IMR-90 (cell line): ENCODE measurements at regions not wholly inside any gene's neighbourhood (a gene's known extent, or its start where the extent isn't known, plus 50 kb on each side); places are given as distances from the start of the nearest gene placed in this dataset.

ENCODE experiments used
- ATAC-seq: fragments of 200-7000 bp; cut with Tn5 transposase; 2 replicates; pipeline ENCODE4 v1.9.1; 2020; ENCODE audit warnings: low read depth, mild to moderate bottlenecking, moderate library complexity
- BruUV-seq: library from RNA; stranded (reverse); fragments of 400-500 nt; replicated peaks from 2 replicates; lab custom pipeline; 2021; lab: Mats Ljungman, UMichigan
- CTCF ChIA-PET: fragments of 300-600 bp; formaldehyde crosslinking; extraction: SDS; loops from one replicate; lab custom pipeline; 2021; ENCODE audit warnings: antibody characterized with exemption; lab: Yijun Ruan, JAX
- POLR2A ChIA-PET: fragments of 300-600 bp; sonication (Branson Sonifier 250); formaldehyde crosslinking; loops from one replicate; lab custom pipeline; 2022; ENCODE audit warnings: antibody characterized with exemption; ENCODE audit not compliant: unreplicated experiment; lab: Charles Lee
- DNase-seq: peaks from one replicate; pipeline ENCODE4 v3.0.0; 2013
- H2AFZ ChIP-seq: replicated peaks from 2 replicates; pipeline ENCODE3; 2013; ENCODE audit warnings: low read length, mild to moderate bottlenecking; ENCODE audit not compliant: poor library complexity
- H2AK5ac ChIP-seq: 2 replicates; pipeline ENCODE4 v1.6.1; 2013; ENCODE audit warnings: low read depth, low read length, inconsistent platforms
- H2AK9ac ChIP-seq: replicated peaks from 2 replicates; pipeline ENCODE3; 2013; ENCODE audit warnings: mild to moderate bottlenecking, low read depth, low read length, moderate library complexity; ENCODE audit not compliant: poor library complexity
- H2BK120ac ChIP-seq: 2 replicates; pipeline ENCODE4 v1.6.1; 2013; ENCODE audit warnings: low read depth, low read length, inconsistent platforms
- H2BK15ac ChIP-seq: 3 replicates; pipeline ENCODE4 v1.6.1; 2013; ENCODE audit warnings: low read depth, low read length, inconsistent platforms
- H2BK20ac ChIP-seq: 2 replicates; pipeline ENCODE4 v1.6.1; 2013; ENCODE audit warnings: low read depth, mild to moderate bottlenecking, inconsistent platforms, low read length, moderate library complexity
- H2BK5ac ChIP-seq: 2 replicates; pipeline ENCODE4 v1.6.1; 2013; ENCODE audit warnings: mild to moderate bottlenecking, low read depth, low read length, inconsistent platforms; ENCODE audit not compliant: poor library complexity, severe bottlenecking
- H3K14ac ChIP-seq: replicated peaks from 2 replicates; pipeline ENCODE4 v1.6.1; 2013; ENCODE audit warnings: low read depth, low read length, inconsistent platforms
- H3K18ac ChIP-seq: 2 replicates; pipeline ENCODE4 v1.6.1; 2013; ENCODE audit warnings: low read depth, low read length, control low read depth
- H3K23ac ChIP-seq: 2 replicates; pipeline ENCODE4 v1.6.1; 2013; ENCODE audit warnings: low read depth, low read length, inconsistent platforms
- H3K27ac ChIP-seq: 2 replicates; pipeline ENCODE4 v1.5.1; 2013; ENCODE audit warnings: mild to moderate bottlenecking, control low read depth, low read length; ENCODE audit not compliant: insufficient read depth
- H3K27me3 ChIP-seq: 2 replicates; pipeline ENCODE4 v1.6.1; 2013; ENCODE audit warnings: low read length; ENCODE audit not compliant: control insufficient read depth, insufficient read depth
- H3K36me3 ChIP-seq: 2 replicates; pipeline ENCODE4 v1.6.1; 2013; ENCODE audit warnings: low read length, mixed read lengths; ENCODE audit not compliant: control insufficient read depth, insufficient read depth
- H3K4ac ChIP-seq: 2 replicates; pipeline ENCODE4 v1.6.1; 2013; ENCODE audit warnings: low read depth, low read length, inconsistent platforms
- H3K4me1 ChIP-seq: 2 replicates; pipeline ENCODE4 v1.6.1; 2013; ENCODE audit warnings: low read length, mixed read lengths; ENCODE audit not compliant: control insufficient read depth, insufficient read depth
- H3K4me2 ChIP-seq: 2 replicates; pipeline ENCODE4 v1.6.1; 2013; ENCODE audit warnings: low read depth, mild to moderate bottlenecking, control low read depth, low read length, moderate library complexity
- H3K4me3 ChIP-seq: 2 replicates; pipeline ENCODE4 v1.5.1; 2013; ENCODE audit warnings: low read depth, mild to moderate bottlenecking, control low read depth, low read length, moderate library complexity; ENCODE audit not compliant: insufficient read depth
- H3K56ac ChIP-seq: 2 replicates; pipeline ENCODE4 v1.6.1; 2013; ENCODE audit warnings: low read length, inconsistent platforms; ENCODE audit not compliant: insufficient read depth; ENCODE audit errors: extremely low read depth
- H3K79me1 ChIP-seq, 2 experiments: 2 replicates each; pipeline ENCODE4 v1.6.1; 2013; ENCODE audit warnings: low read length in 2 of 2, inconsistent platforms in 1 of 2, low read depth in 1 of 2
- H3K9ac ChIP-seq: 2 replicates; pipeline ENCODE4 v1.6.1; 2013; ENCODE audit warnings: low read depth, low read length, control low read depth
- H3K9me1 ChIP-seq: 2 replicates; pipeline ENCODE4 v1.6.1; 2013; ENCODE audit warnings: low read length, inconsistent platforms; ENCODE audit not compliant: insufficient read depth
- H3K9me3 ChIP-seq: 2 replicates; pipeline ENCODE4 v1.6.1; 2013; ENCODE audit warnings: low read length; ENCODE audit not compliant: control insufficient read depth, insufficient read depth
- H4K20me1 ChIP-seq: 2 replicates; pipeline ENCODE4 v1.6.1; 2013; ENCODE audit warnings: low read length, inconsistent platforms; ENCODE audit not compliant: insufficient read depth
- H4K5ac ChIP-seq: 2 replicates; pipeline ENCODE4 v1.6.1; 2013; ENCODE audit warnings: mild to moderate bottlenecking, low read depth, low read length, control low read depth
- H4K8ac ChIP-seq, 2 experiments: 2 replicates each; pipeline ENCODE4 v1.6.1; 2013; ENCODE audit warnings: low read depth in 2 of 2, low read length in 2 of 2, control low read depth in 1 of 2, inconsistent platforms in 1 of 2
- H4K91ac ChIP-seq: 2 replicates; pipeline ENCODE4 v1.6.1; 2013; ENCODE audit warnings: low read depth, low read length, inconsistent platforms; ENCODE audit not compliant: insufficient read depth
- CEBPB ChIP-seq: IDR thresholded peaks from 2 replicates; pipeline ENCODE4 v1.6.1; 2012; ENCODE audit warnings: low read depth, low read length, improper control_type of control experiment
- CHD1 ChIP-seq: IDR thresholded peaks from 2 replicates; pipeline ENCODE4 v1.6.1; 2012; ENCODE audit warnings: low read depth, low read length, improper control_type of control experiment
- ELK1 ChIP-seq: fragments of 150-350 bp; IDR thresholded peaks from 2 replicates; pipeline ENCODE4 v1.6.1; 2016; ENCODE audit warnings: low read depth, mild to moderate bottlenecking, low read length, moderate library complexity, borderline replicate concordance
- MAFK ChIP-seq: IDR thresholded peaks from 2 replicates; pipeline ENCODE4 v1.6.1; 2012; ENCODE audit warnings: low read depth, low read length, improper control_type of control experiment
- MAZ ChIP-seq: IDR thresholded peaks from 2 replicates; pipeline ENCODE4 v1.6.1; 2012; ENCODE audit warnings: low read depth, mild to moderate bottlenecking, low read length, improper control_type of control experiment, moderate library complexity, borderline replicate concordance
- MXI1 ChIP-seq: IDR thresholded peaks from 2 replicates; pipeline ENCODE4 v1.6.1; 2012; ENCODE audit warnings: low read depth, mild to moderate bottlenecking, low read length, moderate library complexity, borderline replicate concordance
- NFE2L2 ChIP-seq: fragments of 150-350 bp; IDR thresholded peaks from 2 replicates; pipeline ENCODE4 v1.6.1; 2016; ENCODE audit warnings: low read depth, mild to moderate bottlenecking, low read length
- RAD21 ChIP-seq: IDR thresholded peaks from 2 replicates; pipeline ENCODE4 v1.6.1; 2012; ENCODE audit warnings: low read length, improper control_type of control experiment
- SMC3 ChIP-seq: fragments of 150-350 bp; IDR thresholded peaks from 2 replicates; pipeline ENCODE4 v1.6.1; 2016; ENCODE audit warnings: low read depth, mild to moderate bottlenecking, antibody characterized with exemption, low read length, moderate library complexity
- WGBS, 2 experiments: methylation state at CpG; one replicate each; pipeline versions ENCODE4 v1.1.5 to v1.1.7; 2013; ENCODE audit warnings: missing lambda C conversion rate in 2 of 2; ENCODE audit not compliant: insufficient read length in 1 of 2; ENCODE audit errors: extremely low coverage in 2 of 2; 5-methylcytosine and 5-hydroxymethylcytosine counted together
- dilution Hi-C: fragments of 300-500 bp; cut with HindIII; formaldehyde crosslinking; loops from one replicate; pipeline ENCODE4 v1.14.3; 2018; ENCODE audit warnings: low sequenced_read_pairs; ENCODE audit not compliant: unreplicated experiment
- in situ Hi-C: fragments of 300-500 bp; cut with MboI; formaldehyde crosslinking; loops from 3 replicates; pipeline ENCODE4 v1.14.3; 2019; ENCODE audit warnings: low sequenced_read_pairs, inconsistent platforms, mixed read lengths
- intact Hi-C: fragments of 100-400 bp; cut with micrococcal nuclease; formaldehyde crosslinking; loops from 2 replicates; pipeline ENCODE4 v1.10.0; 2022
- TF ChIP-seq, protein P1 (sequence below): conservative IDR thresholded peaks from 2 replicates; pipeline ENCODE4 v1.5.1; 2012; ENCODE audit warnings: mild to moderate bottlenecking, low read depth, low read length, improper control_type of control experiment
- TF ChIP-seq, protein P2 (sequence below): fragments of 150-350 bp; IDR thresholded peaks from 2 replicates; pipeline ENCODE4 v1.6.1; 2017; ENCODE audit warnings: mild to moderate bottlenecking, antibody characterized with exemption, low read length, low read depth

GRCh38 chr2:147589127-147589526 lies 255.7 kb upstream of the ACVR2A start:
- ChIA-PET CTCF (no interaction called here), POLR2A (no interaction called here)
- H3K23ac ChIP-seq: no peak overlapping the region
- H3K9me3 ChIP-seq: peaks cover 6% of the 10 kb centered on the region; the same call in 1 of the 2 replicates
- no peak overlapping the region for H3K18ac ChIP-seq
- H3K56ac ChIP-seq: no peak overlapping the region
- H3K4me1 ChIP-seq: no peaks in the 10 kb centered on the region
- H4K8ac ChIP-seq: no peak overlapping the region
- no peak overlapping the region for H3K4me2 ChIP-seq
- H3K14ac ChIP-seq: no peak overlapping the region
- no peak for ATAC-seq
- no peak overlapping the region for H4K5ac ChIP-seq
- H3K36me3 ChIP-seq: no peaks in the 10 kb centered on the region
- no peak overlapping the region for H4K91ac ChIP-seq
- no peak overlapping the region for H2AK5ac ChIP-seq
- no peaks in the 10 kb centered on the region for H3K27me3 ChIP-seq
- H2BK20ac ChIP-seq: no peak overlapping the region
- in situ Hi-C loops (no loop called here), intact Hi-C loops (no loop called here), dilution Hi-C loops (no loop called here)
- no peak overlapping the region for H3K27ac ChIP-seq
- H2BK15ac ChIP-seq: no peak overlapping the region
- no CpG with 5 or more reads among the region's 1 CpG for WGBS, 2 experiments
- no peak for DNase-seq
- H3K9me1 ChIP-seq: no peaks in the 10 kb centered on the region
- no peaks in the 10 kb centered on the region for H4K20me1 ChIP-seq
- no peak overlapping the region for H2AK9ac ChIP-seq
- no peak overlapping the region for H3K9ac ChIP-seq
- no peak overlapping the region for H2AFZ ChIP-seq
- no peaks in the 10 kb centered on the region for H3K79me1 ChIP-seq
- TF ChIP-seq, protein P1, sequence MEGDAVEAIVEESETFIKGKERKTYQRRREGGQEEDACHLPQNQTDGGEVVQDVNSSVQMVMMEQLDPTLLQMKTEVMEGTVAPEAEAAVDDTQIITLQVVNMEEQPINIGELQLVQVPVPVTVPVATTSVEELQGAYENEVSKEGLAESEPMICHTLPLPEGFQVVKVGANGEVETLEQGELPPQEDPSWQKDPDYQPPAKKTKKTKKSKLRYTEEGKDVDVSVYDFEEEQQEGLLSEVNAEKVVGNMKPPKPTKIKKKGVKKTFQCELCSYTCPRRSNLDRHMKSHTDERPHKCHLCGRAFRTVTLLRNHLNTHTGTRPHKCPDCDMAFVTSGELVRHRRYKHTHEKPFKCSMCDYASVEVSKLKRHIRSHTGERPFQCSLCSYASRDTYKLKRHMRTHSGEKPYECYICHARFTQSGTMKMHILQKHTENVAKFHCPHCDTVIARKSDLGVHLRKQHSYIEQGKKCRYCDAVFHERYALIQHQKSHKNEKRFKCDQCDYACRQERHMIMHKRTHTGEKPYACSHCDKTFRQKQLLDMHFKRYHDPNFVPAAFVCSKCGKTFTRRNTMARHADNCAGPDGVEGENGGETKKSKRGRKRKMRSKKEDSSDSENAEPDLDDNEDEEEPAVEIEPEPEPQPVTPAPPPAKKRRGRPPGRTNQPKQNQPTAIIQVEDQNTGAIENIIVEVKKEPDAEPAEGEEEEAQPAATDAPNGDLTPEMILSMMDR: no peak
- TF ChIP-seq MAZ: no peak
- TF ChIP-seq MXI1: no peak
- TF ChIP-seq RAD21: no peak
- no peak for TF ChIP-seq SMC3
- TF ChIP-seq MAFK: no peak
- no peak for TF ChIP-seq NFE2L2
- TF ChIP-seq ELK1: no peak
- no peak for TF ChIP-seq CEBPB
- TF ChIP-seq CHD1: no peak
- TF ChIP-seq, protein P2, sequence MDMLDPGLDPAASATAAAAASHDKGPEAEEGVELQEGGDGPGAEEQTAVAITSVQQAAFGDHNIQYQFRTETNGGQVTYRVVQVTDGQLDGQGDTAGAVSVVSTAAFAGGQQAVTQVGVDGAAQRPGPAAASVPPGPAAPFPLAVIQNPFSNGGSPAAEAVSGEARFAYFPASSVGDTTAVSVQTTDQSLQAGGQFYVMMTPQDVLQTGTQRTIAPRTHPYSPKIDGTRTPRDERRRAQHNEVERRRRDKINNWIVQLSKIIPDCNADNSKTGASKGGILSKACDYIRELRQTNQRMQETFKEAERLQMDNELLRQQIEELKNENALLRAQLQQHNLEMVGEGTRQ: no peak
- no TSS peak for BruUV-seq
- H2BK5ac ChIP-seq: no peak overlapping the region
- no peak overlapping the region for H3K4ac ChIP-seq
- no peak overlapping the region for H3K4me3 ChIP-seq
- no peak overlapping the region for H2BK120ac ChIP-seq
